Stimulated activated CD4-positive, alpha-beta T cell treated with anti-CD3 and anti-CD28 coated beads, Interleukin-4, amount 100 ng/mL, for 4 hours (primary cell): ENCODE measurements at regions not wholly inside any gene's neighbourhood (a gene's known extent, or its start where the extent isn't known, plus 50 kb on each side); places are given as distances from the start of the nearest gene placed in this dataset.
"Not testable (repeated sequence)": the region's sequence is repeated elsewhere in the genome, so short reads cannot be mapped to it uniquely, and the experiment has no call there.

Experiments
- DNase-seq, 2 experiments: peaks; one replicate each; pipeline ENCODE4 v3.0.0-alpha.2; 2020

GRCh38 chr4:129254526-129254925 is 158.6 kb downstream of the C4orf33 start:
- no peak for DNase-seq

DNA sequence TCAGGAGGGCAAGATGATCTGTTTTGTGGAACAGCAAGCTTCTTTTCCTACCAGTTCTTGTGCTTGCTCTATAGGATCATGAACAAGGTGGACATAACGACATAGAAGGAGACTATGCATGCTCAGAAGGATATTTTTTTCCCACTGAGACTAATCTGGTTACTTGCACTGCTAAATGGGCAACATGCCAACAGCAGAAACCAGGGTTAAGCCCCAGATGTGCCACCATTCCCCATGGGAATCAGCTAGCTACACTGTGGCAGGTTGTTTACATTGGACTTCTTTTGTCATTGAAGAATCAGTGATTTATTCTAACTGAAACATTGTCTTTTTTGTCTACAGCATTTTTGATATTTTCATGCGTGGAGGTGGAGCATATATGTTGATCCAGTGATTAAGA is 165.6 kb downstream of the C4orf33 start:
- DNase-seq = no peak

- DNase-seq = no peak
These were observed 168.2 kb downstream of the C4orf33 start for GRCh38 chr4:129264008-129264657.

- no peak for DNase-seq
These were observed 182.9 kb downstream of the C4orf33 start for GRCh38 chr4:129278868-129279267.

- no peak for DNase-seq
These were observed 186.3 kb downstream of the C4orf33 start for GRCh38 chr4:129282293-129282692.

DNA sequence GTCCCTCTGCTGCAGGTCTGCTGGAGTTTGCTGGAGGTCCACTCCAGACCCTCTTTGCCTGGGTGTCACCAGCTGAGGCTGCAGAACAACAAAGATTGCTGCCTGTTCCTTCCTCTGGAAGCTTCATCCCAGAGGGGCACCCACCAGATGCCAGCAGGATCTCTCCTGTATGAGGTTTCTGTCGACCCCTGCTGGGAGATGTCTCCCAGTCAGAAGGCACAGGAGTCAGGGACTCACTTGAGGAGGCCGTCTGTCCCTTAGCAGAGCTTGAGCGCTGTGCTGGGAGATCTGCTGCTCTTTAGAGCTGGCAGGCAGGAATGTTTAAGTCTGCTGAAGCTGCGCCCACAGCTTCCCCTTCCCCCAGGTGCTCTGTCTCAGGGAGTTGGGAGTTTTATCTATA is 196.2 kb downstream of the C4orf33 start:
- not testable (repeated sequence) for DNase-seq

- DNase-seq = no peak
These were observed 218.8 kb downstream of the C4orf33 start for GRCh38 chr4:129314781-129315180.

- no peak for DNase-seq
These were observed 227.0 kb downstream of the C4orf33 start for GRCh38 chr4:129322920-129323319.

- no peak for DNase-seq
These were observed 227.7 kb downstream of the C4orf33 start for GRCh38 chr4:129323658-129324057.

DNA sequence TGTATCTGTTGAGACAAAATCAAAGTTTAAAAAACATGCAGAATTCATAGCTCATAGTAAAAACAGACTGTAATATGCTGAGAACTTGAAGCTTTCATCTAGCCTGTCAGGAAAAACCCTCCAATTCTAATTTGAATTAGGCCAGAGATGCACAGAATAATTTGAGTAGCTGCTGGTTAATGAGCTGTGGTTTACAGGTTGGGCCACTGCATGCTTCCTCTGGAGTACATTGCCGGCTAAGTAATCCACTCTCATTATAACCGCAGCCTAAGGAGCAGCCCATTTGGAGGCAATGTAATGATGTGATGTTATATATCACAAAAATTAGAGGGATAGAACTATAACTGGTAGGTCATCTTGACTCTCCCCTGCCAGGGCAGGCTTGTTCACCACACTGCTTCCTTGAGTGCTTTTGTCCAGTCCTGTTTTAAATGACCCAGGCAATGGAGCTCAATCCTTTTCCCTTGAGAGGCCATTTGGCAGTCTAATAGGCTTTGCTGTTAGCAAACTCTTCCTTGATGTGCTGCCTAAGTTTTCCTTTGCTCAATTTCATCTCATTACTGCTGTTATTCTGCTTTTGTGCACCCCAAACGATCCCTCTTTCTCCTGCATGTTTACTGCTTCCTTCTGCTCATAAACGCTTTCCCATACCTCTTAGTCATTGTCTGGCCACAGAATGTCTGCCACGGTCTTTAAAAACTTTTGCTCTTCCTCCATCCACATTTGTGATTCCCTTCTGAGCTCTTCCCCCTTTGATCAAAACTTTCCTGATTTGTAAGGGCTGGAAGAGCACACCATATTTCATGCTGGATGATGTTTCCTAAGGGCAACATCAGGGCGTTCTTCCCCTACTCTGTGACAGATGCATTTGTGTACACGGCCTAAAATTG is 230.9 kb downstream of the C4orf33 start:
- DNase-seq = no peak

GRCh38 chr4:129327637-129328036 is 231.7 kb downstream of the C4orf33 start:
- no peak for DNase-seq

GRCh38 chr4:129328162-129328561 is 232.2 kb downstream of the C4orf33 start:
- no peak for DNase-seq

GRCh38 chr4:129334136-129334535 is 238.2 kb downstream of the C4orf33 start:
- no peak for DNase-seq

DNA sequence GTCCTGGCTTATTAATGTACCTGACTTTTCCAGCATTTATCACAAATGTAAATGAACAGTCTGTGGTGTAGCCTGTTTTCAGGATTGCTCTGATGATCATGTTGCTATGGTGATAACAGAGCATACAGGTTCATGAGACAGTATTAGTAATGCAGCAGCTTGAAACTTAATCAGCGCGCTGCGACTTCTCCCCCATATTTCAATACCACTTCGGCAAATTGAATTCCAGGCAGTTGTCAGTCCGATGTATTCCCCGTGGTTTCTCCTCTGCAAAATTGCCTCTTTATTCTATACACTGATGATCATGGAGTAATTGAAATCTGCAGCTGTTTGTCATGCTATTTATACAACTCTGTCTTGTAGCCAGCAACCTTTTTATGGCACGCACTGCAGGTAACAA is 239.3 kb downstream of the C4orf33 start:
- DNase-seq = no peak

DNA sequence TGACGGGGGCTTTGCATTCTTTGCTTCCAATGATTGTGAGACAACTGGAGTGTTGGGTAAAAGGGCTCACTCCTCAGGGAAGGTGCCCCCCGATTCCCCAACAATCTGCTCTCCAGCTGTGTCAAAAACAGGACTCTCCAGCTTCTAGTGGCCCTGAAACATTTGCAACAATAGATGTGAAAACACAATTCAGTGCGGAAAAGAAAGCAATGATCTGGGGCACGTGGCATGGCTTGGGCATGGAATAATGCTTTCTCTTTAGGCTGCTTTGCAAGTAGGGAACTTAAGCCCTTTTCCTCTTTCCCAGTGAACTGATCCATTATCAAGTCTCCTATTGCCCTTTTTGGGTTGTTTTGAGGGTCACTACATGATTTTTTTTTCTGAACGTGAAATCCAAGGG is 239.9 kb downstream of the C4orf33 start:
- no peak for DNase-seq

- DNase-seq = no peak
These were observed 240.7 kb downstream of the C4orf33 start for GRCh38 chr4:129336457-129337227.

DNA sequence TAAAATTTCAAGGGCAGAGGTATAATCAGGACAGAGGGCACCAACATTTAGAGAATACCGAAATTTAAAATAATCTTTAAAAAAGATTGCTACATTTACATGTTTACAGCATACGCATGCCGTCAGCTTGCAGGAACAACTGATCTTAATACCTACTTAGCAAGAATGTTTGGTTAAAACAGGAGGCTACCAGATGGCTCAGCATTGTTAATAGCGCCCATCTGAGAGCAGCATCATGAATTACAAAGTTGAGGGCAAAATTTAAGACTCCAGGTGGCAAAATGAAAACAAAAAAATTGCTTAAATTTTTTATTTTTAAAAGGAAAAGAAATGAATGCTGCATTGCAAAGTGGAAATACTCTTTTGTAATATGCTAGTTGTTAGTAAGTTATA is 241.3 kb downstream of the C4orf33 start:
- DNase-seq = no peak

DNA sequence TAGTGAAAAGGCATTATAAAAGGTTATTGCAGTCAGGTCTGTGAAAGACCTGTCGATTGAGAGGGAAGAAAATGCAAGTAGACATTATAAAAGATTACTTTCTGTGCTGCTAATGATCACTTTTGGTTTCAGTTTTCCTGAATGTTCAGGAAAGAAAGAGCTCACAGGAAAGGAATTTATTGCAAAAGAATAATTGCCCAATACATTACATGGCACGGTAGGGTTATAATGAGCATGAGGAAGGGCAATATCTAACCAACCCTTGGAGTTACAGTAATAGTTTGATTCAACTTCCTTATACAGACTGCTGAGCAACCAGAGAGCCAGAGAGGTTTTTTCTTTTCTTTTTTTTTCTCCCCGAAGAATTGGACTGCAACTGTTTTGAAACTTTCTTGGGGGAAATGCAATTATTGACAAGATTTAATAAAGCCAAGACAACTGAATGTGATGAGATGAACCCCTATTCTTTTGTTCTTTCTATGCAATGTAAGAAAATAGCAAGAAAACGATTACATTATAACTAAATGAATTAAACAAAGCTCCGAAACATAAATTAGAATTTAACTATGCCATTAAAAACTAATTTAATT is 247.0 kb downstream of the C4orf33 start:
- DNase-seq = no peak

GRCh38 chr4:129344058-129344457 is 248.1 kb downstream of the C4orf33 start:
- no peak for DNase-seq

DNA sequence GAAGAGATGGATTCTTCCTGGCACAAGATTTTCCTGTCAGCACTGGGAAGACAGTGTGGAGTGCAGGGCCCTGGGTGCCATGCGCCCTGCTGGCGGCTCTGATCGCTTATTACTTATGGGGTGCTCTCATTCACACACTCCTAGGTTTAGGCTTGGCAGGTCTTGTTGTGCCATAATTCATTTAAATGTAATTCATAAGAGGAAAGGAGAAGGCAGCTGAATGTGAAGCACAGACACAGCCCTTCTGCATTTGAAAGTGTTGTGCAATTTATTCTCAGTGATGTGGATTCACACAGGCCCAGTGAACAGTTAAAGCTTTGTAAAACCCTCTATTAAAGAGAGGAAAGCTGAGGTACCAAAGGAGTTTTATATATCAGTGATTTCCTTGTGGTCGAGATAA is 249.7 kb downstream of the C4orf33 start:
- no peak for DNase-seq

DNA sequence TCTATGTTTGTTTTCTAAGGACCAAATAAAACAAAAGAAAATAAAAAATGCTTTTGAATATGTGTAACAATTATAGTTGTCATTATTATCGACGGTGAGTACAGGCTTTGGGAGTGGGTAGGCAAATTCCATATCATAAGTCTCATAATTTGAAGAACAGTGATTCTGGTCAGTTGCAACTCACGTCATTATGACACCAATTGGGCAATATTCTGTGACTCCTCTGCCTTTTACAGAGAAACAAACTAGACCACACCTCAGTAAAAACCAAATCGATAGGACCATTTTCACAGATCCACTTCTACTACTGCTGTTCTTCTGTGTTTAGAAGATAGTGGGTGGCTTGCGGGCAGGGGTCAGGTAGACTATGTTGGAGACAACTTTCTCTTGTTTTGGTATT is 250.1 kb downstream of the C4orf33 start:
- no peak for DNase-seq

GRCh38 chr4:129346734-129347133 is 250.8 kb downstream of the C4orf33 start:
- DNase-seq = no peak
